Left lung (tissue), 4 donors: ENCODE measurements at regions not wholly inside any gene's neighbourhood (a gene's known extent, or its start where the extent isn't known, plus 50 kb on each side); places are given as distances from the start of the nearest gene placed in this dataset.
"Not testable (repeated sequence)": the region's sequence is repeated elsewhere in the genome, so short reads cannot be mapped to it uniquely, and the experiment has no call there.

Experiments used
- ATAC-seq: fragments of 200-7000 bp; cut with Tn5 transposase; one replicate; pipeline ENCODE4 v1.9.1; 2020; ENCODE audit warnings: moderate library complexity
- DNase-seq, 4 donors: peaks; one replicate each; pipeline ENCODE4 v3.0.0-alpha.2; 2013 to 2020
- H3K27ac ChIP-seq, 2 donors: fragments of 200-600 bp; sonication (generic) in 1 of 2; one replicate each; pipeline versions ENCODE4 v1.5.0 to v1.8.0; 2020 to 2021
- H3K27me3 ChIP-seq, 2 donors: fragments of 200-600 bp; sonication (generic) in 1 of 2; one replicate each; pipeline versions ENCODE4 v1.5.0 to v1.8.0; 2020 to 2021
- H3K36me3 ChIP-seq, 2 donors: fragments of 200-600 bp; sonication (generic) in 1 of 2; one replicate each; pipeline versions ENCODE4 v1.5.0 to v1.8.0; 2020 to 2021
- H3K4me1 ChIP-seq, 2 donors: fragments of 200-600 bp; one replicate each; pipeline ENCODE4 v1.8.0; 2021
- H3K4me3 ChIP-seq, 2 donors: fragments of 200-600 bp; sonication (generic) in 1 of 2; one replicate each; pipeline versions ENCODE4 v1.5.0 to v1.8.0; 2020 to 2021; ENCODE audit warnings: mild to moderate bottlenecking in 1 of 2
- H3K9me3 ChIP-seq, 2 donors: fragments of 200-600 bp; sonication (generic) in 1 of 2; one replicate each; pipeline versions ENCODE4 v1.5.0 to v1.8.0; 2020 to 2021
- intact Hi-C, 2 donors: fragments of 100-400 bp; cut with DNase I; formaldehyde crosslinking; loops; one replicate each; pipeline versions ENCODE4 v1.11.2 to v1.14.2; 2022
- TF ChIP-seq, protein P1 (sequence below), 2 donors: fragments of 200-600 bp; sonication (generic) in 1 of 2; IDR thresholded peaks; one replicate each; pipeline versions ENCODE4 v1.5.0 to v1.8.0; 2021; ENCODE audit warnings: antibody characterized with exemption in 2 of 2
- donor health status: DM: no; HTN: yes; CAD: no.
- donor health status: DM: no; HTN: no; CAD: no.

- no peaks in the 10 kb centered on the region for H3K9me3 ChIP-seq
- H3K27me3 ChIP-seq = peaks cover 0 to 23% of the 10 kb centered on the region in 2 donors
- H3K4me3 ChIP-seq = no peak overlapping the region
- no peaks in the 10 kb centered on the region for H3K36me3 ChIP-seq
- intact Hi-C loops = loop anchor here in 1 of 2 donors (10.0 kb wide), 1 partner anchor 316 kb away; no protein-coding TSS in a partner anchor
- ATAC-seq (no peak), DNase-seq (no peak)
- TF ChIP-seq, protein P1, sequence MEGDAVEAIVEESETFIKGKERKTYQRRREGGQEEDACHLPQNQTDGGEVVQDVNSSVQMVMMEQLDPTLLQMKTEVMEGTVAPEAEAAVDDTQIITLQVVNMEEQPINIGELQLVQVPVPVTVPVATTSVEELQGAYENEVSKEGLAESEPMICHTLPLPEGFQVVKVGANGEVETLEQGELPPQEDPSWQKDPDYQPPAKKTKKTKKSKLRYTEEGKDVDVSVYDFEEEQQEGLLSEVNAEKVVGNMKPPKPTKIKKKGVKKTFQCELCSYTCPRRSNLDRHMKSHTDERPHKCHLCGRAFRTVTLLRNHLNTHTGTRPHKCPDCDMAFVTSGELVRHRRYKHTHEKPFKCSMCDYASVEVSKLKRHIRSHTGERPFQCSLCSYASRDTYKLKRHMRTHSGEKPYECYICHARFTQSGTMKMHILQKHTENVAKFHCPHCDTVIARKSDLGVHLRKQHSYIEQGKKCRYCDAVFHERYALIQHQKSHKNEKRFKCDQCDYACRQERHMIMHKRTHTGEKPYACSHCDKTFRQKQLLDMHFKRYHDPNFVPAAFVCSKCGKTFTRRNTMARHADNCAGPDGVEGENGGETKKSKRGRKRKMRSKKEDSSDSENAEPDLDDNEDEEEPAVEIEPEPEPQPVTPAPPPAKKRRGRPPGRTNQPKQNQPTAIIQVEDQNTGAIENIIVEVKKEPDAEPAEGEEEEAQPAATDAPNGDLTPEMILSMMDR (IDR thresholded peaks at IDR 0.05) = no peak
- no peaks in the 10 kb centered on the region for H3K4me1 ChIP-seq
- H3K27ac ChIP-seq = no peak overlapping the region
Observed at GRCh38 chr1:30100524-30100862, 622.9 kb downstream of the MATN1 start.

DNA sequence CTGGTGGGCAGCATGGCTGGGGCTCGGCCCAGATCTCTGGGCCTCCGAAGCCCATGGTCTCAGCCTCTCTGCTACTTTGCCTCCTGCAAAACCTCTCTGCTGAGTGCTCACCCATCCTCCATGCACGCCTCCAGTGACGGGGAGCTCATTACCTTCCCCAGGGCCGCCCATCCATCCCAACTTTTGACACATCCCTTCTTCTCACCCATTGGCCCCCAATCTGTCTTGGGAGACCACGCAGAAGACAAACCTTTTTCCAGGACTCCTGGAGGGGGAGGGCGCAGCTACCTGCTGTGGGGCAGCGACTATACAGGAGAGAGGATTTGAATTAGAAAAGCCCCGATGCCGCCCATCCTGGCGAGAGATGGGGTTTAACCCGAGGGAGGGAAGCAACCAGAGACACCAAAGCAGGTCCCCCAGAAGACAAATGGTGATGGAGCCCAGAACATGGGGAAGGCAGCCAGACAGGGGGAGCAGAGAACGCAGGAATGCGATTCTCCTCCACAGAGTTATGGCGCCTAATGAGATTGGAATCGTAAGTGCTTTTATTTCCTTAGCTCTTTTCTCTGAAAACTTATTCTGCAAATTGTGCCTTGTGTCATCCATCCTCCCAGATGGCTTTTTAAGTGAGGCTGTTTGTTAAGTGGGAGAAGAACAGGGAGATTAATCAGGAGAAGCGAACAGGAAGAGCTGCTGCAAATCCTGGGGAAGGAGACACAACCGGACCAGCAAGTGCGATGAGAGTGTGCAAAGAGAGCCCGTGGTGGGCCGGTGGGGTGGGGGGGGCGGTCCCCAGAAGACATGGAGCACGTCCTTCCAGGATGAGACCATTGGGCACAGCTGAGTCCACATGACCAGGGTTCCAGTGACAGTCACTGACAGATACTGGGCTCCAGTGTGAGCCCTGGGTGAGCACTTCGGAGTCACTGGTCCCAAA lies 623.5 kb downstream of the MATN1 start:
- Histone ChIP-seq H3K27me3 (peaks cover 0 to 18% of the 10 kb centered on the region in 2 donors), H3K36me3 (no peaks in the 10 kb centered on the region), H3K4me1 (no peaks in the 10 kb centered on the region), H3K9me3 (no peaks in the 10 kb centered on the region), H3K27ac (no peak overlapping the region), H3K4me3 (no peak overlapping the region)
- intact Hi-C loops = loop anchor here in 1 of 2 donors (10.0 kb wide), 1 partner anchor 315 kb away; no protein-coding TSS in a partner anchor
- DNase-seq (no peak), ATAC-seq (no peak)
- TF ChIP-seq, protein P1 (IDR thresholded peaks at IDR 0.05) = no peak

- H3K27me3 ChIP-seq = peaks cover 0 to 11% of the 10 kb centered on the region in 2 donors
- H3K27ac ChIP-seq, H3K36me3 ChIP-seq, H3K4me3 ChIP-seq, DNase-seq, ATAC-seq, H3K4me1 ChIP-seq, intact Hi-C loops: not testable (repeated sequence)
- H3K9me3 ChIP-seq = peaks cover 0 to 14% of the 10 kb centered on the region in 2 donors
Observed at GRCh38 chr1:30097851-30098250, 625.5 kb downstream of the MATN1 start.

DNA sequence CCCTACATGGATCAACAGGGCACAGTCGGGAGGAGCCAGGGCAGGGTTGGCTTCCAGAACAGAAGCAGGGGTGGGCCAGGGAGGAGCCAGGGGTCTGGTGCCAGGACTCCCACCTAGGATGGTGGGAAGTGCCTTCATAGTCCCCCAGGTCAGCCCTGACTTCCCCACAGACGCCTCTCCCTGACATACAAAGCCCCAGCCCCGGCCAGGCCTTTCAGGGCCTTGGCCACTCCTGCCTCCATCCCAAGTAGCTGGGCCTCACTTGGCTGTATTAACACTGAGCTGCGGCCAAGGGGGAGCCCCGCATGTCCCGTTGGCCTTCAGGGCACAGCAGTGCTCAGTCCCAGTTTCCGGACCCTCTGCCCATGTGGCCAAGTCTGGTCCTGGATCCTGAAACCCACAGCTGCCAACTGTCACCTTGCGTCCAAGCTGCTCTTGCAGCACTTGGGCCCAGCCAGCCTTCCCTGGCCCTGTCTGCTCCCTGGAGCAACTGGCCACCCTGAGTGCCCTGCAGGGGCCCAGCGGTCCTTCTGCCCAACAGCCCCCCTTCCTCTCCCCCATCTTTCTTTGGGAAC lies 627.8 kb downstream of the MATN1 start:
- intact Hi-C loops = no loop called here
- TF ChIP-seq, protein P1 (IDR thresholded peaks at IDR 0.05) = no peak
- no peak for ATAC-seq

DNA sequence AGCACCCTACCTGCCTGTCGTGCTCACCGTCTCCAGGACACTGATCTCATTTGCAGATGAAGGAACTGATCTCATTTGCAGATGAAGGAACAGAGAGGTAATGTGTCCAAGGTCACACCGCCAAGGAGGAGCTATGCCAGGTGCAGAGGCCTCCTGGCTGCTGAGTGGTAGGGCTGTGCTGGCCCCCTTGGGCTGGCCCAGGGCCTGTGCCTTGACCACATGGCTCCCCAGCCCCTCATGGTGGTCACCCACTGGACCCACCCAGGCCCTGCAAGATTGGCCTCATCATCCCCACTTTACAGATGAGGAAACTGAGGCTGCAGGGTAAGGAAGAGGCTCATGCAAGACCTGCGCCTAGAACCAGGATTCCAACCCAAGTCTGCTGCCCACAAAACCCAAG lies 628.3 kb downstream of the MATN1 start:
- no peak for ATAC-seq
- H3K4me3 ChIP-seq = no peak overlapping the region
- H3K27me3 ChIP-seq = peaks cover 0 to 7% of the 10 kb centered on the region in 2 donors
- H3K4me1 ChIP-seq = no peaks in the 10 kb centered on the region
- TF ChIP-seq, protein P1 (IDR thresholded peaks at IDR 0.05) = no peak
- H3K27ac ChIP-seq = no peak overlapping the region
- no peaks in the 10 kb centered on the region for H3K36me3 ChIP-seq
- H3K9me3 ChIP-seq = peaks cover 6 to 32% of the 10 kb centered on the region in 2 donors
- intact Hi-C loops = no loop called here
- no peak for DNase-seq

More for the DNA sequence above, 627.8 kb downstream of the MATN1 start:
- no peak overlapping the region for H3K27ac ChIP-seq
- H3K4me1 ChIP-seq = no peaks in the 10 kb centered on the region
- no peaks in the 10 kb centered on the region for H3K36me3 ChIP-seq
- no peak for DNase-seq
- no peak overlapping the region for H3K4me3 ChIP-seq
- H3K27me3 ChIP-seq = peaks cover 0 to 2% of the 10 kb centered on the region in 2 donors
- H3K9me3 ChIP-seq = peaks cover 6 to 32% of the 10 kb centered on the region in 2 donors
